H9 (cell line): ENCODE measurements at regions not wholly inside any gene's neighbourhood (a gene's known extent, or its start where the extent isn't known, plus 50 kb on each side); places are given as distances from the start of the nearest gene placed in this dataset.

Source experiments
- DNase-seq: peaks from one replicate; pipeline ENCODE4 v3.0.0-alpha.2; 2017
- H2AFZ ChIP-seq: one replicate; pipeline ENCODE4 v1.6.1; 2013; ENCODE audit warnings: mild to moderate bottlenecking, low read length, control low read depth, moderate library complexity
- H2AK5ac ChIP-seq: 2 replicates; pipeline ENCODE4 v1.6.1; 2013; ENCODE audit warnings: low read length, control low read depth, mixed read lengths; ENCODE audit not compliant: insufficient read length
- H2BK120ac ChIP-seq: one replicate; pipeline ENCODE4 v1.6.1; 2013; ENCODE audit warnings: low read depth, mild to moderate bottlenecking, low read length, control low read depth, inconsistent platforms; ENCODE audit not compliant: poor library complexity, severe bottlenecking
- H2BK12ac ChIP-seq: 2 replicates; pipeline ENCODE4 v1.6.1; 2013; ENCODE audit warnings: low read length, control low read depth, mixed read lengths, low read depth; ENCODE audit not compliant: insufficient read length
- H2BK15ac ChIP-seq: 2 replicates; pipeline ENCODE4 v1.6.1; 2013; ENCODE audit warnings: low read depth, low read length, control low read depth
- H2BK20ac ChIP-seq: one replicate; pipeline ENCODE4 v1.6.1; 2013; ENCODE audit warnings: low read depth, mild to moderate bottlenecking, low read length, control low read depth, inconsistent platforms; ENCODE audit not compliant: poor library complexity, severe bottlenecking
- H2BK5ac ChIP-seq: 2 replicates; pipeline ENCODE4 v1.6.1; 2013; ENCODE audit warnings: low read length, control low read depth, mixed read lengths; ENCODE audit not compliant: insufficient read length
- H3K14ac ChIP-seq: 2 replicates; pipeline ENCODE4 v1.6.1; 2013; ENCODE audit warnings: low read length, control low read depth; ENCODE audit not compliant: insufficient read depth
- H3K18ac ChIP-seq: 2 replicates; pipeline ENCODE4 v1.6.1; 2013; ENCODE audit warnings: low read depth, mild to moderate bottlenecking, mixed read lengths, low read length, control low read depth; ENCODE audit not compliant: insufficient read length
- H3K23ac ChIP-seq: 2 replicates; pipeline ENCODE4 v1.6.1; 2013; ENCODE audit warnings: low read length, control low read depth, mixed read lengths, low read depth; ENCODE audit not compliant: insufficient read length
- H3K23me2 ChIP-seq: 2 replicates; pipeline ENCODE4 v1.6.1; 2013; ENCODE audit warnings: low read depth, mild to moderate bottlenecking, mixed read lengths, low read length, control low read depth; ENCODE audit not compliant: insufficient read length, poor library complexity, severe bottlenecking
- H3K27ac ChIP-seq: 2 replicates; pipeline ENCODE4 v1.5.1; 2013; ENCODE audit warnings: low read length, control low read depth, mixed read lengths, low read depth; ENCODE audit not compliant: insufficient read length
- H3K27me3 ChIP-seq: 2 replicates; pipeline ENCODE4 v1.6.1; 2013; ENCODE audit warnings: low read length, control low read depth, inconsistent platforms; ENCODE audit not compliant: insufficient read depth
- H3K4ac ChIP-seq: 2 replicates; pipeline ENCODE4 v1.6.1; 2013; ENCODE audit warnings: low read depth, mild to moderate bottlenecking, control low read depth, inconsistent platforms, low read length, moderate library complexity
- H3K4me1 ChIP-seq: 2 replicates; pipeline ENCODE4 v1.6.1; 2013; ENCODE audit warnings: low read length, control low read depth, inconsistent platforms; ENCODE audit not compliant: insufficient read depth
- H3K4me2 ChIP-seq: 2 replicates; pipeline ENCODE4 v1.6.1; 2013; ENCODE audit warnings: low read length, control low read depth, mixed read lengths; ENCODE audit not compliant: insufficient read length, insufficient read depth
- H3K56ac ChIP-seq: 2 replicates; pipeline ENCODE4 v1.6.1; 2013; ENCODE audit warnings: low read depth, mild to moderate bottlenecking, mixed read lengths, low read length, control low read depth; ENCODE audit not compliant: insufficient read length
- H3K79me1 ChIP-seq: 2 replicates; pipeline ENCODE4 v1.6.1; 2013; ENCODE audit warnings: low read depth, mild to moderate bottlenecking, moderate library complexity, low read length, control low read depth, inconsistent platforms; ENCODE audit not compliant: insufficient read depth, poor library complexity, severe bottlenecking
- H3K79me2 ChIP-seq: 2 replicates; pipeline ENCODE4 v1.6.1; 2013; ENCODE audit warnings: low read length, control low read depth, inconsistent platforms; ENCODE audit not compliant: insufficient read depth
- H3K9ac ChIP-seq: 2 replicates; pipeline ENCODE4 v1.6.1; 2013; ENCODE audit warnings: low read length, control low read depth, mixed read lengths; ENCODE audit not compliant: insufficient read length; ENCODE audit errors: extremely low read depth
- H3K9me3 ChIP-seq: one replicate; pipeline ENCODE4 v1.6.1; 2013; ENCODE audit warnings: low read depth, low read length, inconsistent platforms; ENCODE audit not compliant: control insufficient read depth
- H3T11ph ChIP-seq: one replicate; pipeline ENCODE4 v1.6.1; 2013; ENCODE audit warnings: mild to moderate bottlenecking, low read length, control low read depth, inconsistent platforms
- H4K20me1 ChIP-seq: one replicate; pipeline ENCODE4 v1.6.1; 2013; ENCODE audit not compliant: control insufficient read depth, insufficient read length, insufficient read depth
- H4K5ac ChIP-seq: 2 replicates; pipeline ENCODE4 v1.6.1; 2013; ENCODE audit warnings: low read depth, mild to moderate bottlenecking, mixed read lengths, low read length, control low read depth; ENCODE audit not compliant: insufficient read length
- H4K8ac ChIP-seq: replicated peaks from 2 replicates; pipeline ENCODE4 v1.6.1; 2013; ENCODE audit warnings: low read length, control low read depth, mixed read lengths, low read depth; ENCODE audit not compliant: insufficient read length
- H4K91ac ChIP-seq: 2 replicates; pipeline ENCODE4 v1.6.1; 2013; ENCODE audit warnings: low read depth, mild to moderate bottlenecking, moderate library complexity, mixed read lengths, low read length, control low read depth; ENCODE audit not compliant: insufficient read length
- H3K27ac Mint-ChIP-seq, 3 experiments: 2 replicates in 2 of 3; 3 replicates in 1 of 3; pipeline ENCODE4 v1.8.0; 2020 to 2021; ENCODE audit warnings: mixed read lengths in 3 of 3, mild to moderate bottlenecking in 1 of 3, moderate library complexity in 1 of 3
- H3K27me3 Mint-ChIP-seq: 2 replicates; pipeline ENCODE4 v1.8.0; 2021; ENCODE audit warnings: low read depth, mild to moderate bottlenecking, moderate library complexity, mixed read lengths
- H3K36me3 Mint-ChIP-seq, 3 experiments: 2 replicates in 2 of 3; 3 replicates in 1 of 3; pipeline ENCODE4 v1.8.0; 2020 to 2021; ENCODE audit warnings: low read depth in 3 of 3, mixed read lengths in 3 of 3; ENCODE audit not compliant: insufficient read depth in 1 of 3
- H3K4me1 Mint-ChIP-seq, 2 experiments: 2 replicates each; pipeline ENCODE4 v1.8.0; 2020; ENCODE audit warnings: mixed read lengths in 2 of 2
- H3K4me3 Mint-ChIP-seq, 2 experiments: 2 replicates in 1 of 2; 3 replicates in 1 of 2; pipeline ENCODE4 v1.8.0; 2020 to 2021; ENCODE audit warnings: mild to moderate bottlenecking in 2 of 2, mixed read lengths in 2 of 2, moderate library complexity in 1 of 2
- H3K9me3 Mint-ChIP-seq, 2 experiments: 2 replicates in 1 of 2; 3 replicates in 1 of 2; pipeline ENCODE4 v1.8.0; 2020; ENCODE audit warnings: mild to moderate bottlenecking in 2 of 2, mixed read lengths in 2 of 2, moderate library complexity in 1 of 2
- CTCF ChIP-seq: fragments of 200-600 bp; sonication (generic); conservative IDR thresholded peaks from 3 replicates; pipeline ENCODE4 v1.8.0; 2021; ENCODE audit warnings: antibody characterized with exemption, mild to moderate bottlenecking
- WGBS: extraction: QIAGEN DNeasy Blood & Tissue Kit; methylation state at CpG from one replicate; pipeline ENCODE4 v1.1.7; 2013; ENCODE audit warnings: missing lambda C conversion rate, low lambda C conversion rate, mixed read lengths; ENCODE audit not compliant: insufficient read length; ENCODE audit errors: extremely low coverage; 5-methylcytosine and 5-hydroxymethylcytosine counted together

- Mint-ChIP-seq H3K27ac (no peak overlapping the region), H3K4me1 (peaks cover 7 to 9% of the 10 kb centered on the region in 2 experiments), H3K36me3 (peaks cover 12 to 24% (median 15%) of the 10 kb centered on the region in 3 experiments), H3K9me3 (peaks cover 16% of the 10 kb centered on the region in 2 experiments), H3K4me3 (no peak overlapping the region), H3K27me3 (no peaks in the 10 kb centered on the region)
- no peaks in the 10 kb centered on the region for H3K79me2 ChIP-seq
- H3K23me2 ChIP-seq: no peaks in the 10 kb centered on the region
- no peak overlapping the region for H3K23ac ChIP-seq
- no peak overlapping the region for H3K4me2 ChIP-seq
- no peak overlapping the region for H3T11ph ChIP-seq
- no peak overlapping the region for H4K8ac ChIP-seq
- no peak overlapping the region for H2AK5ac ChIP-seq
- no peak overlapping the region for H3K9ac ChIP-seq
- H2BK120ac ChIP-seq: no peak overlapping the region
- H2BK5ac ChIP-seq: no peak overlapping the region
- H3K27me3 ChIP-seq: no peaks in the 10 kb centered on the region
- H2AFZ ChIP-seq: no peak overlapping the region
- WGBS: no CpG with 5 or more reads among the region's 2 CpGs
- TF ChIP-seq CTCF: no peak
- H2BK20ac ChIP-seq: no peak overlapping the region
- no peak overlapping the region for H3K18ac ChIP-seq
- no peak overlapping the region for H3K4ac ChIP-seq
- H4K5ac ChIP-seq: no peak overlapping the region
- H4K20me1 ChIP-seq: no peaks in the 10 kb centered on the region
- DNase-seq: no peak
- H2BK15ac ChIP-seq: no peak overlapping the region
- no peak overlapping the region for H4K91ac ChIP-seq
- H3K9me3 ChIP-seq: no peaks in the 10 kb centered on the region
- no peaks in the 10 kb centered on the region for H3K79me1 ChIP-seq
- H3K27ac ChIP-seq: no peak overlapping the region
- H3K4me1 ChIP-seq: no peaks in the 10 kb centered on the region
- H3K14ac ChIP-seq: no peak overlapping the region
- H2BK12ac ChIP-seq: no peak overlapping the region
- H3K56ac ChIP-seq: no peak overlapping the region
Observed at GRCh38 chr2:63712748-63713147, 124.0 kb downstream of the MDH1 start.
